GM12878 (cell line): ENCODE measurements at regions not wholly inside any gene's neighbourhood (a gene's known extent, or its start where the extent isn't known, plus 50 kb on each side); places are given as distances from the start of the nearest gene placed in this dataset.

Experiments used
- ATAC-seq: fragments of 200-7000 bp; cut with Tn5 transposase; 3 replicates; pipeline ENCODE4 v1.9.1; 2020; ENCODE audit warnings: mild to moderate bottlenecking, moderate library complexity
- BruUV-seq: library from RNA; stranded (reverse); fragments of 400-500 nt; replicated peaks from 2 replicates; lab custom pipeline; 2021; lab: Mats Ljungman, UMichigan
- CTCF ChIA-PET: fragments of 300-600 bp; sonication (Branson Sonifier 250); formaldehyde crosslinking; extraction: SDS; loops from one replicate; lab custom pipeline; 2021; ENCODE audit warnings: inconsistent platforms; lab: Yijun Ruan, JAX
- POLR2A ChIA-PET: fragments of 350-600 bp; formaldehyde crosslinking; extraction: SDS; loops from one replicate; lab custom pipeline; 2021; ENCODE audit warnings: inconsistent platforms; lab: Charles Lee
- RAD21 ChIA-PET: fragments of 300-600 bp; sonication (Branson Sonifier 250); formaldehyde crosslinking; loops from one replicate; lab custom pipeline; 2023; ENCODE audit warnings: antibody characterized with exemption; ENCODE audit not compliant: unreplicated experiment; lab: Charles Lee
- SMC1A ChIA-PET: fragments of 300-600 bp; sonication (Branson Sonifier 250); formaldehyde crosslinking; loops from one replicate; lab custom pipeline; 2023; ENCODE audit not compliant: unreplicated experiment, uncharacterized antibody; lab: Charles Lee
- DNase-seq: peaks from one replicate; pipeline ENCODE4 v3.0.0-alpha.2; 2011; ENCODE audit warnings: low read depth, low spot score
- FAIRE-seq: peaks from 3 replicates; lab custom pipeline; 2011; peaks lifted over from hg19 to GRCh38; lab: Jason Lieb, UNC
- H2AFZ ChIP-seq: 2 replicates; pipeline ENCODE4 v1.6.0; 2011; ENCODE audit warnings: low read depth, low read length, control low read depth; ENCODE audit not compliant: control insufficient read depth
- H3K27ac ChIP-seq: 2 replicates; pipeline ENCODE4 v1.5.1; 2011; ENCODE audit warnings: control low read depth; ENCODE audit not compliant: control insufficient read depth, insufficient read depth
- H3K27me3 ChIP-seq, 2 experiments: replicated peaks in 1 of 2; 2 replicates each; pipeline versions ENCODE4 v1.6.0 to v1.6.1; 2011; ENCODE audit warnings: low read length in 1 of 2; ENCODE audit not compliant: control insufficient read depth in 2 of 2, insufficient read depth in 2 of 2
- H3K36me3 ChIP-seq, 2 experiments: 2 replicates each; pipeline ENCODE4 v1.5.1; 2011; ENCODE audit warnings: low read length in 1 of 2; ENCODE audit not compliant: control insufficient read depth in 2 of 2, insufficient read depth in 2 of 2
- H3K4me1 ChIP-seq: 2 replicates; pipeline ENCODE4 v1.6.1; 2011; ENCODE audit warnings: mild to moderate bottlenecking, low read length, moderate library complexity, mixed read lengths; ENCODE audit not compliant: control insufficient read depth, insufficient read depth
- H3K4me2 ChIP-seq: 2 replicates; pipeline ENCODE4 v1.6.0; 2011; ENCODE audit warnings: control low read depth; ENCODE audit not compliant: control insufficient read depth, insufficient read depth
- H3K4me3 ChIP-seq: fragments of 200-600 bp; sonication (generic); 2 replicates; pipeline ENCODE4 v1.5.1; 2016
- H3K79me2 ChIP-seq: 2 replicates; pipeline ENCODE4 v1.6.0; 2011; ENCODE audit warnings: low read length; ENCODE audit not compliant: control insufficient read depth, insufficient read depth
- H3K9ac ChIP-seq: 2 replicates; pipeline ENCODE4 v1.8.0; 2011; ENCODE audit warnings: low read length, control low read depth, mixed read lengths; ENCODE audit not compliant: control insufficient read depth, insufficient read depth
- H3K9me3 ChIP-seq: replicated peaks from 3 replicates; pipeline ENCODE4 v1.5.1; 2011; ENCODE audit warnings: mild to moderate bottlenecking, low read length; ENCODE audit not compliant: control insufficient read depth, insufficient read depth
- H4K20me1 ChIP-seq: 2 replicates; pipeline ENCODE4 v1.6.0; 2011; ENCODE audit not compliant: control insufficient read depth, insufficient read depth
- CHD2 ChIP-seq: IDR thresholded peaks from 2 replicates; pipeline ENCODE4 v1.6.1; 2011; ENCODE audit warnings: low read depth, low read length, improper control_type of control experiment, borderline replicate concordance
- CREB1 ChIP-seq: IDR thresholded peaks from 2 replicates; pipeline ENCODE4 v1.6.1; 2012; ENCODE audit warnings: low read depth, mild to moderate bottlenecking, inconsistent platforms
- E4F1 ChIP-seq: fragments of 450-650 bp; IDR thresholded peaks from 2 replicates; pipeline ENCODE4 v1.6.1; 2018; ENCODE audit warnings: borderline replicate concordance, mild to moderate bottlenecking; ENCODE audit not compliant: partially characterized antibody
- FOS ChIP-seq: IDR thresholded peaks from 3 replicates; pipeline ENCODE4 v1.6.1; 2011; ENCODE audit warnings: borderline replicate concordance; ENCODE audit not compliant: insufficient read length; ENCODE audit errors: extremely low read depth
- HDGF ChIP-seq: fragments of 450-650 bp; IDR thresholded peaks from 2 replicates; pipeline ENCODE4 v1.6.1; 2016; ENCODE audit warnings: antibody characterized with exemption
- HSF1 ChIP-seq: fragments of 150-350 bp; IDR thresholded peaks from 2 replicates; pipeline ENCODE4 v1.6.1; 2014; ENCODE audit warnings: mild to moderate bottlenecking, low read depth, low read length
- IKZF2 ChIP-seq, 2 experiments: fragments of 450-650 bp; IDR thresholded peaks; 2 replicates each; pipeline ENCODE4 v1.6.1; 2017; ENCODE audit warnings: mild to moderate bottlenecking in 2 of 2, moderate library complexity in 2 of 2
- IRF5 ChIP-seq: fragments of 450-650 bp; IDR thresholded peaks from 2 replicates; pipeline ENCODE4 v1.6.1; 2017; ENCODE audit warnings: borderline replicate concordance
- MTA3 ChIP-seq: IDR thresholded peaks from 2 replicates; pipeline ENCODE4 v1.6.1; 2012; ENCODE audit warnings: low read length, inconsistent platforms, borderline replicate concordance
- MYC ChIP-seq: IDR thresholded peaks from 2 replicates; pipeline ENCODE4 v1.6.1; 2011; ENCODE audit warnings: mild to moderate bottlenecking, low read length, moderate library complexity, inconsistent platforms; ENCODE audit not compliant: insufficient read depth, insufficient replicate concordance, insufficient read length, severe bottlenecking
- RELA ChIP-seq: fragments of 450-650 bp; IDR thresholded peaks from 2 replicates; pipeline ENCODE4 v1.8.0; 2014; ENCODE audit warnings: borderline replicate concordance; ENCODE audit not compliant: partially characterized antibody
- SREBF1 ChIP-seq: IDR thresholded peaks from 2 replicates; pipeline ENCODE4 v1.6.1; 2012; ENCODE audit warnings: mild to moderate bottlenecking, low read length
- STAT3 ChIP-seq: IDR thresholded peaks from 2 replicates; pipeline ENCODE4 v1.6.1; 2011; ENCODE audit warnings: low read depth, low read length, improper control_type of control experiment
- ZBTB4 ChIP-seq: fragments of 450-650 bp; formaldehyde crosslinking; IDR thresholded peaks from 2 replicates; pipeline ENCODE4 v1.4.0; 2022; ENCODE audit warnings: mild to moderate bottlenecking, moderate library complexity
- ZNF274 ChIP-seq: IDR thresholded peaks from one replicate; pipeline ENCODE4 v1.8.0; 2011; ENCODE audit not compliant: insufficient read length, insufficient read depth
- WGBS: methylation state at CpG from one replicate; pipeline ENCODE4 v1.1.6; 2016; ENCODE audit warnings: low lambda C conversion rate; ENCODE audit not compliant: insufficient replicate concordance, insufficient coverage; ENCODE audit errors: missing lambda C conversion rate; 5-methylcytosine and 5-hydroxymethylcytosine counted together
- in situ Hi-C: fragments of 300-500 bp; cut with MboI; formaldehyde crosslinking; loops from 9 replicates; pipeline ENCODE4 v1.14.3; 2018; ENCODE audit warnings: mixed read lengths
- intact Hi-C: fragments of 100-400 bp; cut with micrococcal nuclease; formaldehyde crosslinking; loops from one replicate; pipeline ENCODE4 v1.14.2; 2022; ENCODE audit not compliant: unreplicated experiment

GRCh38 chr7:93030605-93031225 is 87.1 kb downstream of the SAMD9 start (continued):
- no peak for TF ChIP-seq HSF1
- TF ChIP-seq STAT3: no peak
- no peak for TF ChIP-seq MYC
- TF ChIP-seq MTA3: no peak

GRCh38 chr7:93029056-93029455 is 88.7 kb downstream of the SAMD9 start:
- no peaks in the 10 kb centered on the region for H3K79me2 ChIP-seq
- POLR2A ChIA-PET: interaction anchor here (0.6 kb wide), 1 partner anchor 25 kb away, joined by 5 read pairs; no protein-coding TSS in a partner anchor
- no TSS peak for BruUV-seq
- in situ Hi-C loops (no loop called here), intact Hi-C loops (no loop called here)
- SMC1A ChIA-PET: no interaction called here
- H3K36me3 ChIP-seq: no peaks in the 10 kb centered on the region
- no peak overlapping the region for H2AFZ ChIP-seq
- H3K27ac ChIP-seq: no peak overlapping the region
- no peak for ATAC-seq
- H3K4me3 ChIP-seq: no peak overlapping the region
- WGBS: 34% methylated on average over 6 of the region's 7 CpGs
- H3K9ac ChIP-seq: no peak overlapping the region
- peaks cover 3% of the 10 kb centered on the region; the same call in 2 of the 3 replicates for H3K9me3 ChIP-seq
- DNase-seq: no peak
- H3K4me1 ChIP-seq: no peaks in the 10 kb centered on the region
- no peaks in the 10 kb centered on the region for H4K20me1 ChIP-seq
- no peak for FAIRE-seq
- H3K4me2 ChIP-seq: no peak overlapping the region
- CTCF ChIA-PET: no interaction called here
- RAD21 ChIA-PET: no interaction called here
- no peaks in the 10 kb centered on the region for H3K27me3 ChIP-seq
- TF ChIP-seq IKZF2 (IDR thresholded peaks at IDR 0.05) (no peak), ZNF274 (no peak), FOS (no peak), ZBTB4 (no peak), E4F1 (no peak), CREB1 (no peak), IRF5 (no peak), HDGF (no peak), RELA (no peak), SREBF1 (no peak), CHD2 (no peak)
